HG03045 (cell line): ENCODE measurements at regions not wholly inside any gene's neighbourhood (a gene's known extent, or its start where the extent isn't known, plus 50 kb on each side); places are given as distances from the start of the nearest gene placed in this dataset.

Experiments used
- ATAC-seq: cut with Tn5 transposase; IDR thresholded peaks from one replicate; pipeline ENCODE4 v1.9.1; 2021; ENCODE audit warnings: mild to moderate bottlenecking, moderate library complexity; ENCODE audit not compliant: unreplicated experiment

DNA sequence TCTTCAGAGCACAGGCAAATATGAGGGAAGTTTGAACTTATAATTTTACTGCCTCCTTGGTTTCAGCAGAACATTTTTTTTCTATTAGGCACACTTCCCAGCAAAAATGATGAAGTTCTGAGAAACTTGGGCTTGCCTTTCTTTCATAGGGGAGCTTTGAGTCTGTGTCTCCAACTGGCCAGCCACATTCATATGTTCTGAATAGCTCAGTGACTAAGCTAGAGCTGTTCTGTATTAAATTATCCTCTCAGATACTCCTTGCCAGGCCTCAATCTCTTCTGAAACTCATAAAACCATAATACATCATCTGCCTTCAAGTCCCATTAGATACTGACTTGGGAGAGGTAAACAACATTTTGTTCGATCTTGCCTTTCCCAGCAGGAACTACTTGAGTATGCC is 476.5 kb downstream of the GPAM start:
- no peak for ATAC-seq

DNA sequence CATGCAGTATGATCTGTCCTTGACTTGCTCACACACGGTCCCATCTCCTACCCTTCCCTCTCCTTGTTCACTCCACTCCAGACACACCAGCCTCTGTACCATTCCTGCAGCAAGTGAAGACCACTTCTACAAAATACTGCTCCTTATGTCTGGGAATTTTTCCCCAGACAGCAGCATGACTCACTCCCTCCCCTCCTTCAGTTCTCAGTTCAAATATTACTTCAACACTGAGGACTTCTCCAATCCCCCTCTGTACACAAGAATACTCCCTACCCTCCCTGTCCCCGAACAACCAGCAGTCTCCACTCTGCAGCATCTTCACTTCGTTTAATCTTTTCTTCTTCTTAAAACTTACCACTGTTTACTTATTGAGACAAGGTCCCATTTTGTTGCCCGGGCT is 474.0 kb downstream of the GPAM start:
- no peak for ATAC-seq

DNA sequence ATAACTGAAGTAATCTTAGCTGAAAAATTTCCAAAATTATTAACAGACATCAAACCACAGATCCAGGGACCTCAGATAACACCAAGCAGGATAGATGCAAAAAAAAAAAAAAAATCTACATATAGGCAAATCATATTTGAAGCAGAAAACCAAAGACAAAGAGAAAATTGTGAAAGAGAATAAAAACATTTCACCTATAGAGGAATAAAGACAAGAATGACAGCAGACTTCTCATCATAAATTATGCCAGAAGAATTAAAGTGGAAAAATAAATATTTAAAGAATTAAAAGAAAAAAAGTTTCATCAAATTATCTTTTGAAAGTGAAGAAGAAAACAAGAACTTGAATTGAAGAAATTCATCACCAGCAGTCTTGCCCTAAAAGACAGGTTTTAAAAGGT is 467.5 kb downstream of the GPAM start:
- ATAC-seq, result no peak

DNA sequence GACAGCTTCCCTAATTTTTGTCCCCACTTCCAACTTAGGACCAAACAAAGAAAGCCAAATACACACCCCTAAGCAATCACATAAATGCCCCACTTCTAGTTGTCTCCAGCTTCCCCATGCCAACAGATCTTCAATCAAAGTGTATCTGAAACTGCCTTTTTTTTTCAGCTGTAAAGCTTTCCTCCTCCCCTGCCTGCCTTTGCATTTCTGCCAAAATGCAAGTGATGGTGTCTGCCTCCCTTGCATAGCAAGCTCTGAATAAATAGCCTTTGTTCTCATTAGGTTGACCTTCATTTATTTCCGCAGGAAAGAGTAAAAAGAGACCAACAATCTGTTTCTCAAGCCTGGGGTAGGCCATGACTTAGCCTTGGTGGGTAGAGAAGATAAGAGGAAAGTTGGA is 459.4 kb downstream of the GPAM start:
- ATAC-seq, result no peak

GRCh38 chr10:111725050-111725449 is 458.5 kb downstream of the GPAM start:
- ATAC-seq, result no peak

- no peak for ATAC-seq
These were observed 451.3 kb downstream of the GPAM start for GRCh38 chr10:111732166-111732785.

DNA sequence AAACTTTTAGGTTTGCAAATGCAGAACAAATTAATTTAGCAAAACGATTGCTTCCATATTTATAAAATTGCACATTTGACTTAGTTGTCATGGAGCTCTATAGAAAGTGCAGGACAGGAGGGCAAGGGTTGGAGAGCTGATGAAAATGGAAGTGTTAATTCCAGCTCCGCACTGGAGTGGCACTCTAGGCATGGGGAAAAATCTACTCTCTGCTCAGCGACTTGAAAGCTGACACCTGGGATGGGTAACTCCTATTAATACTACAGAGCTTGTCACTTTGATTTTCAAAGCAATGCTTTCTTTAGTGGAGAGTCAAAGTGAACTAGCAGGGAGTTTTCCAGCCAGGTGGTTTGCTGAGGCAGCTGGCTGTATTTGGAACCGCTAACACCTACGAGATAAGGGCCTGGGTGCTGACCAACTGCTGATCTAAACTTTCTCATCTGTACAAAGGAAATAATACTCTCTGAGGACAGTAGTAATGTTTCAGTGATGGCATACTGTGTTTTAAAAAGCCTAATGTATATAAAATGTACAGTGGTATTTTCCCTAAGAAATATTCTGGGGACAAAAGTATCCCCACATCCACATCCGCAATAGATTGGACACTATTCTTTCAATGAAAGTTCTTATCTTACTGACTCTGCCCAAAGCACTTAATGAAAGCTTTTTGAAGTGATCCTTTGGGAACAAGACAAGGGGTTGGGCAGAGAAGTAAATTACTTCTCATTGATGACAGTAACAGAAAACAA is 444.3 kb downstream of the GPAM start:
- ATAC-seq, result no peak

GRCh38 chr10:111739874-111740139 is 443.8 kb downstream of the GPAM start:
- no peak for ATAC-seq

- no peak for ATAC-seq
These were observed 437.6 kb downstream of the GPAM start for GRCh38 chr10:111745982-111746381.

- no peak for ATAC-seq
These were observed 435.8 kb downstream of the GPAM start for GRCh38 chr10:111747751-111748150.

GRCh38 chr10:111748184-111748583 is 435.4 kb downstream of the GPAM start:
- ATAC-seq, result no peak

- no peak for ATAC-seq
These were observed 433.3 kb downstream of the GPAM start for GRCh38 chr10:111750165-111750849.

- no peak for ATAC-seq
These were observed 427.1 kb downstream of the GPAM start for GRCh38 chr10:111756217-111757061.

DNA sequence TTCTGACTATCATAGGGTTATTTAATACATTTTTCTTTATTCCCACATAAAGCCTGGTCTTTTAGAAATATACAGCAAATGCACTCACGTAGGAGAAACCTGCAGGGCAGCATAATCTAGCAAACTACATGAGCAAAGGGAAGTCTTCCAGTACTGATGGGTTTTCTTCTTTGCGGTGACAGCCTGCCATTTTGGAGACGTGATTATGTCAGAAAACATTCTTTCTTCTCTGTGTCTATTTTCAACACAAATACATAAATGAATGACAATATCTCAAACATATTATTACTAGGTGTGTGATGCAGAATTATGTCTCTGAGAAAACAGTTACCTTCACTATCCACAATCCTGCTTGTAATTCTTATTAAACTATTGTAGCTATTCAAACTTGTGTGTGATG is 425.0 kb downstream of the GPAM start:
- no peak for ATAC-seq

GRCh38 chr10:111762114-111762513 is 421.5 kb downstream of the GPAM start:
- ATAC-seq, result no peak

DNA sequence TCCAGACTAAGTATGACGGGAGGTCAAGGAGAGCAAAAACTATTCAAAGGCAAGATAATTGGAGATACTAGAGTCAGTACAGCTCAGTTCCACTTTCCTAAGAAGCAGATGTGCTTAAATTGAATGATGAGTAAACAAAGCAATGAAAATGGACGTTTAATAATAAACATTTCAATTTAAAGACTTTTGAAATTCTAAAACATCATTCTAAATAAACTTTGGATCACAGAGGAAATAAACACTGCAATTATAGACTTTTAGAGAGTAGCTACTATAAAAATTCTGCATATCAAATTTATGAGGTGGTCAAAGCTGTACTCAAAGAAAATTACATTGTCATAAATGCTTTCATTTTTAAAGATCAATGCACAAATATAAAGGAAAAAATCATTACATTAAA is 418.3 kb downstream of the GPAM start:
- ATAC-seq, result no peak

GRCh38 chr10:111766464-111766863 is 417.1 kb downstream of the GPAM start:
- no peak for ATAC-seq

- no peak for ATAC-seq
These were observed 415.9 kb downstream of the GPAM start for GRCh38 chr10:111767661-111768060.

GRCh38 chr10:111773950-111774349 is 409.6 kb downstream of the GPAM start:
- no peak for ATAC-seq

DNA sequence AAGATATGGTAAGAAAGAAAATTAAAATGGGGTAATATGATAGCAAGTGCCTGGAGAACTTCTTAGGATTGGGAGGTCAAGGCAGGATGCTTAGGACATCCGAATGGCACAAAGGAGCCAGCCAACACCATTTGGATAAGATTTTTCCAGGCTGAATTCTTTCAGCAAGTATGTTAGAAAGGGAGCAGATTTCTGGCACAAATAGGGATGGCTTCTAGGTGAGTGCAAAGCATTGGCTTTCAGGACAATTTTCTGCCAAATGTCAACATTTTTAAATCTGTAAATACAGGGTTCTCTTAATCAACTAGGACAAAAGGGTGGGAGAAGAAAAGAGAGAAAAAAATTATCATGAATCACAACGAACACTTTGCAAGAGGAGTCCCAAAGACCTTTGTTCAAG is 409.1 kb downstream of the GPAM start:
- ATAC-seq, result no peak

GRCh38 chr10:111784436-111784835 is 399.1 kb downstream of the GPAM start:
- no peak for ATAC-seq
